WTC11 (cell line): ENCODE measurements at regions not wholly inside any gene's neighbourhood (a gene's known extent, or its start where the extent isn't known, plus 50 kb on each side); places are given as distances from the start of the nearest gene placed in this dataset.
"Not testable (repeated sequence)": the region's sequence is repeated elsewhere in the genome, so short reads cannot be mapped to it uniquely, and the experiment has no call there.

Source experiments
- ATAC-seq: fragments of 200-7000 bp; cut with Tn5 transposase; 2 replicates; pipeline ENCODE4 v1.10.0; 2021; ENCODE audit warnings: mild to moderate bottlenecking, moderate library complexity
- CTCF ChIA-PET: fragments of 300-600 bp; sonication (Branson Sonifier 250); formaldehyde crosslinking; loops from one replicate; lab custom pipeline; 2021; ENCODE audit warnings: antibody characterized with exemption; lab: Charles Lee
- POLR2A ChIA-PET: fragments of 350-600 bp; sonication (Branson Sonifier 250); formaldehyde crosslinking; loops from one replicate; lab custom pipeline; 2021; ENCODE audit warnings: antibody characterized with exemption; lab: Charles Lee
- DNase-seq: peaks from one replicate; pipeline ENCODE4 v3.0.0; 2021; ENCODE audit warnings: low spot score
- H3K27ac Mint-ChIP-seq: 2 replicates; pipeline ENCODE4 v1.8.0; 2021; ENCODE audit warnings: mixed read lengths
- H3K27me3 Mint-ChIP-seq: 2 replicates; pipeline ENCODE4 v1.8.0; 2021; ENCODE audit warnings: low read depth, mild to moderate bottlenecking, moderate library complexity, mixed read lengths
- H3K36me3 Mint-ChIP-seq: 2 replicates; pipeline ENCODE4 v1.8.0; 2021; ENCODE audit warnings: mixed read lengths
- H3K4me1 Mint-ChIP-seq: 2 replicates; pipeline ENCODE4 v1.8.0; 2022; ENCODE audit warnings: mixed read lengths
- H3K4me3 Mint-ChIP-seq: 2 replicates; pipeline ENCODE4 v1.8.0; 2021; ENCODE audit warnings: mild to moderate bottlenecking, moderate library complexity, mixed read lengths
- H3K9me3 Mint-ChIP-seq: 2 replicates; pipeline ENCODE4 v1.8.0; 2021; ENCODE audit warnings: mixed read lengths
- E2F4 ChIP-seq: sonication (generic); formaldehyde crosslinking; IDR thresholded peaks from 2 replicates; pipeline ENCODE4 v1.8.1; 2022; ENCODE audit warnings: low read depth, mild to moderate bottlenecking, moderate library complexity, missing genetic modification reagents, borderline replicate concordance
- FOXK1 ChIP-seq: sonication (generic); formaldehyde crosslinking; IDR thresholded peaks from 2 replicates; pipeline ENCODE4 v1.8.0; 2022; ENCODE audit warnings: mild to moderate bottlenecking, moderate library complexity, missing genetic modification reagents
- HMGA2 ChIP-seq: fragments of 250-450 bp; sonication (Bioruptor Pico); IDR thresholded peaks from 2 replicates; pipeline ENCODE4 v1.4.0; 2021; ENCODE audit warnings: mild to moderate bottlenecking, moderate library complexity
- IRF1 ChIP-seq: sonication (generic); formaldehyde crosslinking; IDR thresholded peaks from 2 replicates; pipeline ENCODE4 v1.8.0; 2023; ENCODE audit warnings: missing genetic modification reagents
- MAX ChIP-seq: sonication (generic); formaldehyde crosslinking; IDR thresholded peaks from 2 replicates; pipeline ENCODE4 v1.8.0; 2022; ENCODE audit warnings: mild to moderate bottlenecking, missing genetic modification reagents
- PRRX2 ChIP-seq: fragments of 250-450 bp; sonication (Bioruptor Pico); IDR thresholded peaks from 2 replicates; pipeline ENCODE4 v1.8.0; 2021; ENCODE audit warnings: mild to moderate bottlenecking
- SMAD3 ChIP-seq: sonication (generic); formaldehyde crosslinking; IDR thresholded peaks from 2 replicates; pipeline ENCODE4 v1.8.0; 2022; ENCODE audit warnings: missing genetic modification reagents, mild to moderate bottlenecking, borderline replicate concordance
- SMAD4 ChIP-seq: sonication (generic); formaldehyde crosslinking; IDR thresholded peaks from 2 replicates; pipeline ENCODE4 v1.8.0; 2022; ENCODE audit warnings: mild to moderate bottlenecking, missing genetic modification reagents
- ZNF416 ChIP-seq: fragments of 250-450 bp; sonication (Bioruptor Pico); IDR thresholded peaks from 2 replicates; pipeline ENCODE4 v1.9.0; 2021; ENCODE audit warnings: mild to moderate bottlenecking, inconsistent platforms
- ZNF532 ChIP-seq: fragments of 250-450 bp; sonication (Bioruptor Pico); IDR thresholded peaks from 2 replicates; pipeline ENCODE4 v1.9.0; 2021; ENCODE audit warnings: mild to moderate bottlenecking, borderline replicate concordance
- TF ChIP-seq, protein P1 (sequence below): sonication (generic); formaldehyde crosslinking; conservative IDR thresholded peaks from 2 replicates; pipeline ENCODE4 v1.8.1; 2023; ENCODE audit warnings: mild to moderate bottlenecking, low read depth, missing genetic modification reagents, moderate library complexity

GRCh38 chr6:67952948-67953347 is 682.1 kb upstream of the ADGRB3 start:
- Mint-ChIP-seq H3K9me3 (peaks cover 45% of the 10 kb centered on the region), H3K27ac (no peak overlapping the region)
- CTCF ChIA-PET = no interaction called here

GRCh38 chr6:67952121-67952520 is 683.0 kb upstream of the ADGRB3 start:
- no peak overlapping the region for H3K4me3 Mint-ChIP-seq
- TF ChIP-seq E2F4 (CRISPR knock-in tag) (no peak), FOXK1 (no peak), HMGA2 (CRISPR knock-in tag) (no peak), MAX (CRISPR knock-in tag) (no peak), SMAD3 (CRISPR knock-in tag) (no peak), ZNF416 (CRISPR knock-in tag) (no peak)
- CTCF ChIA-PET = no interaction called here
- H3K27me3 Mint-ChIP-seq = peaks cover 3% of the 10 kb centered on the region
- no peak for DNase-seq
- ATAC-seq = no peak
- peaks cover 33% of the 10 kb centered on the region for H3K36me3 Mint-ChIP-seq
- POLR2A ChIA-PET = no interaction called here
- peaks cover 8% of the 10 kb centered on the region for H3K4me1 Mint-ChIP-seq
- peaks cover 40% of the 10 kb centered on the region for H3K9me3 Mint-ChIP-seq
- H3K27ac Mint-ChIP-seq = no peak overlapping the region

More at GRCh38 chr6:67952948-67953347, 682.1 kb upstream of the ADGRB3 start:
- DNase-seq = no peak
- no peak for TF ChIP-seq PRRX2 (CRISPR knock-in tag)
- TF ChIP-seq, all 79 proteins: peak for 0
- Mint-ChIP-seq H3K36me3 (peaks cover 38% of the 10 kb centered on the region), H3K4me1 (peaks cover 8% of the 10 kb centered on the region), H3K27me3 (peaks cover 3% of the 10 kb centered on the region), H3K4me3 (no peak overlapping the region)
- no peak for ATAC-seq
- POLR2A ChIA-PET = no interaction called here

GRCh38 chr6:67947762-67948161 is 687.3 kb upstream of the ADGRB3 start:
- DNase-seq, H3K27ac Mint-ChIP-seq, ATAC-seq, H3K4me1 Mint-ChIP-seq, H3K4me3 Mint-ChIP-seq, H3K27me3 Mint-ChIP-seq, CTCF ChIA-PET, POLR2A ChIA-PET: not testable (repeated sequence)
- Mint-ChIP-seq H3K9me3 (peaks cover 21% of the 10 kb centered on the region), H3K36me3 (peaks cover 11% of the 10 kb centered on the region; the same call in 1 of the 2 replicates)

GRCh38 chr6:67935976-67936477 is 699.1 kb upstream of the ADGRB3 start:
- Mint-ChIP-seq H3K27me3 (no peaks in the 10 kb centered on the region), H3K36me3 (peaks cover 13% of the 10 kb centered on the region), H3K9me3 (peaks cover 16% of the 10 kb centered on the region), H3K4me3 (no peak overlapping the region), H3K27ac (no peak overlapping the region), H3K4me1 (peaks cover 8% of the 10 kb centered on the region)
- TF ChIP-seq, protein P1, sequence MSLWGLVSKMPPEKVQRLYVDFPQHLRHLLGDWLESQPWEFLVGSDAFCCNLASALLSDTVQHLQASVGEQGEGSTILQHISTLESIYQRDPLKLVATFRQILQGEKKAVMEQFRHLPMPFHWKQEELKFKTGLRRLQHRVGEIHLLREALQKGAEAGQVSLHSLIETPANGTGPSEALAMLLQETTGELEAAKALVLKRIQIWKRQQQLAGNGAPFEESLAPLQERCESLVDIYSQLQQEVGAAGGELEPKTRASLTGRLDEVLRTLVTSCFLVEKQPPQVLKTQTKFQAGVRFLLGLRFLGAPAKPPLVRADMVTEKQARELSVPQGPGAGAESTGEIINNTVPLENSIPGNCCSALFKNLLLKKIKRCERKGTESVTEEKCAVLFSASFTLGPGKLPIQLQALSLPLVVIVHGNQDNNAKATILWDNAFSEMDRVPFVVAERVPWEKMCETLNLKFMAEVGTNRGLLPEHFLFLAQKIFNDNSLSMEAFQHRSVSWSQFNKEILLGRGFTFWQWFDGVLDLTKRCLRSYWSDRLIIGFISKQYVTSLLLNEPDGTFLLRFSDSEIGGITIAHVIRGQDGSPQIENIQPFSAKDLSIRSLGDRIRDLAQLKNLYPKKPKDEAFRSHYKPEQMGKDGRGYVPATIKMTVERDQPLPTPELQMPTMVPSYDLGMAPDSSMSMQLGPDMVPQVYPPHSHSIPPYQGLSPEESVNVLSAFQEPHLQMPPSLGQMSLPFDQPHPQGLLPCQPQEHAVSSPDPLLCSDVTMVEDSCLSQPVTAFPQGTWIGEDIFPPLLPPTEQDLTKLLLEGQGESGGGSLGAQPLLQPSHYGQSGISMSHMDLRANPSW (CRISPR knock-in tag) = no peak
- TF ChIP-seq IRF1 (CRISPR knock-in tag) (no peak), SMAD3 (CRISPR knock-in tag) (no peak), ZNF532 (no peak), SMAD4 (no peak)
- ChIA-PET POLR2A (no interaction called here), CTCF (no interaction called here)
- no peak for DNase-seq
- no peak for ATAC-seq
